ENCODE measurements at regions not wholly inside any gene's neighbourhood (a gene's known extent, or its start where the extent isn't known, plus 50 kb on each side); places are given as distances from the start of the nearest gene placed in this dataset.

DNA sequence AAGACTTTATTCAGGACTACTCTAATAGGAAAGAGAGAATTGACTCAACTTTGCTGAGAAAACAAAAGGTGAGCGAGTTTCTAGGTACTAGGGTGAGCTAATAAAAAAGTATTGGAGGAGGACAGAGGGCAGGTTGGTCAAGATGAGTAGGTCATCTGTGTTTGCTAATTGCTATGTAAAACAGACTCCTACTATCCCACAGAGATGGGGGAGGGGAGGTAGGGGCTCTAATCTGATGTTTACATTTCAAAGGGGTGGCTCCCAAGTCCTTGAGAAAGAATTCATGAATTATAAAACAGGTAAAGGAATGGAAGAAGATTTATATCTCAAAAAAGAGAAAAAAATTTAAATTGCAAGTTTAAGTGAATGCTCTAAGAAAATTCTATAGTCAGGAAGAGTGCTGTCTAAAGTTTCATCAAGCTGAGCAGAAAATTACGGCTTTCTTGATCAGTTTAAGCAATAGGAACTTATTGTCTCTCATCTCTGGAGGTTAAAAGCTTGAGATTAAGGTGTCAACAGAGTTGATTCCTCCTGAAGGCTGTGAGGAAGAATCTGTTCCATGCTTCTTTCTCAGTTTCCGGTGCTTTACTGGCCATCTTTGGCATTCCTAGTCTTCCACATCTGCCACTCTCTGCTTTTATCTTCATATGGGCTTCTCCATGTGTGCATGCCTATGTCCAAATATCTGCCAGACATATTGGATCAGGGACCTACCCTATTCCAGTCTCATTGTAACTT, 790.3 kb downstream of the SLITRK5 start:
- TF ChIP-seq, protein P1, sequence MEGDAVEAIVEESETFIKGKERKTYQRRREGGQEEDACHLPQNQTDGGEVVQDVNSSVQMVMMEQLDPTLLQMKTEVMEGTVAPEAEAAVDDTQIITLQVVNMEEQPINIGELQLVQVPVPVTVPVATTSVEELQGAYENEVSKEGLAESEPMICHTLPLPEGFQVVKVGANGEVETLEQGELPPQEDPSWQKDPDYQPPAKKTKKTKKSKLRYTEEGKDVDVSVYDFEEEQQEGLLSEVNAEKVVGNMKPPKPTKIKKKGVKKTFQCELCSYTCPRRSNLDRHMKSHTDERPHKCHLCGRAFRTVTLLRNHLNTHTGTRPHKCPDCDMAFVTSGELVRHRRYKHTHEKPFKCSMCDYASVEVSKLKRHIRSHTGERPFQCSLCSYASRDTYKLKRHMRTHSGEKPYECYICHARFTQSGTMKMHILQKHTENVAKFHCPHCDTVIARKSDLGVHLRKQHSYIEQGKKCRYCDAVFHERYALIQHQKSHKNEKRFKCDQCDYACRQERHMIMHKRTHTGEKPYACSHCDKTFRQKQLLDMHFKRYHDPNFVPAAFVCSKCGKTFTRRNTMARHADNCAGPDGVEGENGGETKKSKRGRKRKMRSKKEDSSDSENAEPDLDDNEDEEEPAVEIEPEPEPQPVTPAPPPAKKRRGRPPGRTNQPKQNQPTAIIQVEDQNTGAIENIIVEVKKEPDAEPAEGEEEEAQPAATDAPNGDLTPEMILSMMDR (IDR thresholded peaks at IDR 0.05; ENCODE audit: low read depth, low read length, missing input control) = no peak
- TF ChIP-seq MAX (IDR thresholded peaks at IDR 0.05) (no peak), TAF1 (conservative IDR thresholded peaks at IDR 0.05) (no peak), YY1 (IDR thresholded peaks at IDR 0.05) (no peak), GABPA (IDR thresholded peaks at IDR 0.05 in 1 of 2, conservative IDR thresholded peaks at IDR 0.05 in 1 of 2) (no peak), REST (IDR thresholded peaks at IDR 0.05) (no peak), EGR1 (IDR thresholded peaks at IDR 0.05; ENCODE audit: low read depth in 2 of 2) (no peak)

All from liver (tissue), 3 donors.